Omental fat pad (tissue), 3 donors: ENCODE measurements at regions not wholly inside any gene's neighbourhood (a gene's known extent, or its start where the extent isn't known, plus 50 kb on each side); places are given as distances from the start of the nearest gene placed in this dataset.

Experiments used
- ATAC-seq: fragments of 150-250 bp; one replicate; pipeline ENCODE4 v1.9.1; 2016; ENCODE audit warnings: mild to moderate bottlenecking, moderate library complexity; ENCODE audit not compliant: low FRiP score
- DNase-seq: peaks from one replicate; pipeline ENCODE4 v3.0.0-alpha.2; 2019; ENCODE audit warnings: low spot score
- TF ChIP-seq, protein P1 (sequence below), 3 donors: fragments of 450-650 bp; IDR thresholded peaks; one replicate each; pipeline ENCODE4 v1.5.1; 2016 to 2017; ENCODE audit warnings: antibody characterized with exemption in 3 of 3, mild to moderate bottlenecking in 3 of 3, moderate library complexity in 2 of 3

- no peak for DNase-seq
- TF ChIP-seq, protein P1, sequence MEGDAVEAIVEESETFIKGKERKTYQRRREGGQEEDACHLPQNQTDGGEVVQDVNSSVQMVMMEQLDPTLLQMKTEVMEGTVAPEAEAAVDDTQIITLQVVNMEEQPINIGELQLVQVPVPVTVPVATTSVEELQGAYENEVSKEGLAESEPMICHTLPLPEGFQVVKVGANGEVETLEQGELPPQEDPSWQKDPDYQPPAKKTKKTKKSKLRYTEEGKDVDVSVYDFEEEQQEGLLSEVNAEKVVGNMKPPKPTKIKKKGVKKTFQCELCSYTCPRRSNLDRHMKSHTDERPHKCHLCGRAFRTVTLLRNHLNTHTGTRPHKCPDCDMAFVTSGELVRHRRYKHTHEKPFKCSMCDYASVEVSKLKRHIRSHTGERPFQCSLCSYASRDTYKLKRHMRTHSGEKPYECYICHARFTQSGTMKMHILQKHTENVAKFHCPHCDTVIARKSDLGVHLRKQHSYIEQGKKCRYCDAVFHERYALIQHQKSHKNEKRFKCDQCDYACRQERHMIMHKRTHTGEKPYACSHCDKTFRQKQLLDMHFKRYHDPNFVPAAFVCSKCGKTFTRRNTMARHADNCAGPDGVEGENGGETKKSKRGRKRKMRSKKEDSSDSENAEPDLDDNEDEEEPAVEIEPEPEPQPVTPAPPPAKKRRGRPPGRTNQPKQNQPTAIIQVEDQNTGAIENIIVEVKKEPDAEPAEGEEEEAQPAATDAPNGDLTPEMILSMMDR (IDR thresholded peaks at IDR 0.05), result no peak
- ATAC-seq, result no peak
Observed at GRCh38 chr13:22934744-22935523, 245.8 kb upstream of the SGCG start.

DNA sequence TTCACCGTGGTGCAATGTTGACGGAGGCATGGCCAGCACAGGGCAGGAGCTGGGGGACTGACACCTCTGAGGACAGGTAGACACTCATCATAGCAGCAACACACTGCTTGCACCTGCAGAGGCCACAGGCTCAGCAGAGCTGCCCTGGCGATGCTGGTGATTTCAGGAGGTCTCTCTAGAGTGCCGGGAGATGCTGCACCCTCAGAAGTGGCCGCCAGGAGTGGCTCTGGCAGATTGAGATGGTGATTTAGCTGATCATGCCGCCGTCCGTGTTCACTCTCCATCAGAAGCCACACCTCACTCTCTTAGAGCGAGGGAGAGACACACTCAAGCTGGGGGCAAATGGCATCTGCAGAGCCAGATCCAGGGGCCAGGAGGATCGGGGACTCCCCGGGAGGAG, 244.6 kb upstream of the SGCG start:
- ATAC-seq (no peak), DNase-seq (no peak)
- TF ChIP-seq, protein P1 (IDR thresholded peaks at IDR 0.05), result no peak

DNA sequence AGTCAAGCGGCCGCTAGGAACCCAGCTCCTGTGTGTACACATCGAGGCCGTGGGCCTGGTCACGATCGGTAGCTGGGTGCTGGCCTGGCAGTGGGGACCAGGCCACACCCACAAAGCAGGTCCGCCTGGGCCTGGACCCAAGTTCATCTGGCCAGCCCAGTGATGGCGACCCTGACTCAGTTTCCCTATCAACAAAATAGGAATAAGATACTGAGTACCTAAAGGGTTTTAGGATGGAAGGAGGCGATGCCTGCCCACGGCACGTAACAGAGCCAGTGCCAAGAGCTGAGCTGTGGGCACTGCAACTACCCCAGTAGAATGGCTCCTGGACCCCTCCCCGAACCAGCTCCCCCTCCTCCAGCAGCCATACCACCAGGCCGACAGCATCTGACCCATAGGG, 243.5 kb upstream of the SGCG start:
- TF ChIP-seq, protein P1 (IDR thresholded peaks at IDR 0.05), result no peak
- ATAC-seq, result no peak
- no peak for DNase-seq

DNA sequence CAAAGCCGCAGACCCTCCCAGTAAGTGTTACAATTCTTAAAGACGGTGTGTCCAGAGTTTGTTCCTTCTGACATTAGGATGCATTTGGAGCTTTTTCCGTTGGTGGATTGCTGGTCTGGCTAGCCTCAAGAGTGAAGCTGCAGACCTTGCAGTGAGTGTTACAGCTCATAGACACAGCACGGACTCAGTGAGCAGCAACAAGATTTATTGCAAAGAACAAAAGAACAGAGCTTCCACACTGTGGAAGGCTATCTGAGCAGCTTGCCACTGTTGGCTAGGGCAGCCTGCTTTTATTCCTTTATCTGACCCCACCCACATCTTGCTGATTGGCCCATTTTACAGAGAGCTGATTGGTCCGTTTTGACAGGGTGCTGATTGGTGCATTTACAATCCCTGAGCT, 242.8 kb upstream of the SGCG start:
- DNase-seq (no peak), ATAC-seq (no peak)
- TF ChIP-seq, protein P1 (IDR thresholded peaks at IDR 0.05), result no peak

GRCh38 chr13:22938576-22938975, 242.2 kb upstream of the SGCG start:
- no peak for DNase-seq
- TF ChIP-seq, protein P1 (IDR thresholded peaks at IDR 0.05), result no peak
- ATAC-seq, result no peak

DNA sequence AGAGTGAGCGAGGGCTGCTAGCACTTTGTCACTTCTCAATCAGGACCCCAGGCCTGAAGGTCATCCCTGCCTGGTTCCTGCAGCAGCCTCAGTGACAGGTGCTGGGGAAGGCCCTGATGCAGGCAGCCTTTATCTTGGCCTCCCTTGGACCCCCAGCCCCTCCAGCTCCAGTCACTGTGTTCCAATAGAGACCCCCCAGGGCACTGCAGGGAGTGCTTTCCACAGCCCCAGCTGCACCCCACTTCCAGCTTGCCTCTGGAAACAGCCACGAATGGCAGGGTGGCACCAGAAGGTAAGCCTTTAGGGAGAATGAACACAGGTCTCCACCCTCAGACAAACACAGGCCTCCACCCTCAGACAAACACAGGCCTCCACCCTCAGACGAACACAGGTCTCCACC, 241.6 kb upstream of the SGCG start:
- TF ChIP-seq, protein P1 (IDR thresholded peaks at IDR 0.05), result no peak
- ATAC-seq, result no peak
- no peak for DNase-seq

DNA sequence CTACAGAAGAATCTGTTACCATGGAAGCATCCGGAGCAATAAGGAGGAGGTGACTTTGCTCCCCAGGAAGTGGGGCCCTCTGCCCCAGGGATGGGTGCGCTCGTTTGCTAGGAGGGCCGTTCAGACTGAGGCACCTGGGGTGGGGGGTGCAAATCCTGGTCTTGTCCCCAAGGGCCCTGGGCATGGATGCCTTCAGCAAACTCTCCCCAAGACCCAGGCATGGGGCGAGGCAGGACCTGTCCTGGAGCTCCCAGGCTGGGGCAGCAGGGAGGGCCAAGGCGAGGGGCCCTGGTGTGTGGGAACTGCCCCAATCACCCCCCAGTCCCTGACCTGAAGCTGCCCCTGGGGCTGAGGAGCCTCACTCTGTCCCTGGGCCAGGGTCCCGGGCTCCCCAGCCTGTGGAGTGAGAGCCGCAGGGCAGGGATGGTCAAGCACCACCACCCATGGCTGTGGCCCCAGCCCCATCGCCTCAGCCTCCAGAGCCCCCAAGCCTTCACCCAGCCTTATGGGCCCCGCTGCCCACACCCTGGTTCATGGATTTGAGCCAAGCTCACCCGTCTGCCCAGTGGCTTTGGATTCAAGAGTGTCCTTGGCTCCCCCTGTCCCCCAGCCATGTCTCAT, 240.6 kb upstream of the SGCG start:
- ATAC-seq (no peak), DNase-seq (no peak)
- TF ChIP-seq, protein P1 (IDR thresholded peaks at IDR 0.05), result no peak
